ENCODE measurements at regions not wholly inside any gene's neighbourhood (a gene's known extent, or its start where the extent isn't known, plus 50 kb on each side); places are given as distances from the start of the nearest gene placed in this dataset.

DNA sequence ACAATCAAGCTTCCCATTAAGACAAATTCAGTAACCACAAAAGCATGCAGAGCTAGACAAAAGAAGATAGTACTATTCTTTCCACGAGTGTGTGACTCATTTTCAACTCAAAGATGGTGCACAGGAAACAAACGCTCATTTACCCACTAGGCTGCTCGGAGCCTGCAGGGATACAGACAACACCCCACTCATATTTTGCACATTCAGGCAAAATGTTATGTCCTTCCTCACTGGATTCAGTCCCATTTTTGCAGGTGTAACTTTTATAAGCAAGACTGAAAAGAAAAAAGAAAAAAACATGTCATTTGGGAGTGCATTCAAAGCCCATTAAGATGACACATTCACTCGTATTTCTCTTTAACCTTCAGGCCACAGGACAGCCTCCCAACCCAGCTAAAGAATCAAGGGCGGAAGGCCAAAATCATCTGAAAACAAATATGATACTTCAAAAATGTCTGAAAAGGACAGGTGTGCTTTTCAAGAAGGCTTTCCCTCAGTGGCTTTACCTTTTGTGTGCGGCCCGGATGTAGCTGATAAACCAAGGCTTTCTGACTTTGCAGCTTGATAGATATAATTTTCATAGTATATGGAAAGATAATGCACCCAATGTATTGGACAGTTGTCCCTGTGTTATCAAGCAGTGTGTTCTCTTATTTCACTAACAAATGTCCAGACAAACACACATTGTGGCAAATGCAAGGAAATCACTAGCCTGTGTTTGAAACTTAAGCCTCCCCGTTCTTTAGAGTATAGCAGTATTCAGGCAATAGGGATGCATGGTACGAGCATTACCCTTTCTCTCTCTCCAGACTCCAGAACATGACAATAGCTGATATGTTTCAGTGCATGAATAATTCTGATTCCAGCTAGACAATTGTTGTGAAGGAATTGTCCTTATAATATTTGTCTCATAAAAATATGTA is 147.8 kb upstream of the KRR1 start (continued):
- TF ChIP-seq, protein P1, sequence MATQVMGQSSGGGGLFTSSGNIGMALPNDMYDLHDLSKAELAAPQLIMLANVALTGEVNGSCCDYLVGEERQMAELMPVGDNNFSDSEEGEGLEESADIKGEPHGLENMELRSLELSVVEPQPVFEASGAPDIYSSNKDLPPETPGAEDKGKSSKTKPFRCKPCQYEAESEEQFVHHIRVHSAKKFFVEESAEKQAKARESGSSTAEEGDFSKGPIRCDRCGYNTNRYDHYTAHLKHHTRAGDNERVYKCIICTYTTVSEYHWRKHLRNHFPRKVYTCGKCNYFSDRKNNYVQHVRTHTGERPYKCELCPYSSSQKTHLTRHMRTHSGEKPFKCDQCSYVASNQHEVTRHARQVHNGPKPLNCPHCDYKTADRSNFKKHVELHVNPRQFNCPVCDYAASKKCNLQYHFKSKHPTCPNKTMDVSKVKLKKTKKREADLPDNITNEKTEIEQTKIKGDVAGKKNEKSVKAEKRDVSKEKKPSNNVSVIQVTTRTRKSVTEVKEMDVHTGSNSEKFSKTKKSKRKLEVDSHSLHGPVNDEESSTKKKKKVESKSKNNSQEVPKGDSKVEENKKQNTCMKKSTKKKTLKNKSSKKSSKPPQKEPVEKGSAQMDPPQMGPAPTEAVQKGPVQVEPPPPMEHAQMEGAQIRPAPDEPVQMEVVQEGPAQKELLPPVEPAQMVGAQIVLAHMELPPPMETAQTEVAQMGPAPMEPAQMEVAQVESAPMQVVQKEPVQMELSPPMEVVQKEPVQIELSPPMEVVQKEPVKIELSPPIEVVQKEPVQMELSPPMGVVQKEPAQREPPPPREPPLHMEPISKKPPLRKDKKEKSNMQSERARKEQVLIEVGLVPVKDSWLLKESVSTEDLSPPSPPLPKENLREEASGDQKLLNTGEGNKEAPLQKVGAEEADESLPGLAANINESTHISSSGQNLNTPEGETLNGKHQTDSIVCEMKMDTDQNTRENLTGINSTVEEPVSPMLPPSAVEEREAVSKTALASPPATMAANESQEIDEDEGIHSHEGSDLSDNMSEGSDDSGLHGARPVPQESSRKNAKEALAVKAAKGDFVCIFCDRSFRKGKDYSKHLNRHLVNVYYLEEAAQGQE (IDR thresholded peaks at IDR 0.05): no peak
- TF ChIP-seq FOXA2 (IDR thresholded peaks at IDR 0.05) (no peak), FOXA1 (IDR thresholded peaks at IDR 0.05) (no peak), SP1 (IDR thresholded peaks at IDR 0.05) (no peak), RAD21 (IDR thresholded peaks at IDR 0.05) (no peak)
- TF ChIP-seq, protein P2, sequence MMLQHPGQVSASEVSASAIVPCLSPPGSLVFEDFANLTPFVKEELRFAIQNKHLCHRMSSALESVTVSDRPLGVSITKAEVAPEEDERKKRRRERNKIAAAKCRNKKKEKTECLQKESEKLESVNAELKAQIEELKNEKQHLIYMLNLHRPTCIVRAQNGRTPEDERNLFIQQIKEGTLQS (IDR thresholded peaks at IDR 0.05): no peak

DNA sequence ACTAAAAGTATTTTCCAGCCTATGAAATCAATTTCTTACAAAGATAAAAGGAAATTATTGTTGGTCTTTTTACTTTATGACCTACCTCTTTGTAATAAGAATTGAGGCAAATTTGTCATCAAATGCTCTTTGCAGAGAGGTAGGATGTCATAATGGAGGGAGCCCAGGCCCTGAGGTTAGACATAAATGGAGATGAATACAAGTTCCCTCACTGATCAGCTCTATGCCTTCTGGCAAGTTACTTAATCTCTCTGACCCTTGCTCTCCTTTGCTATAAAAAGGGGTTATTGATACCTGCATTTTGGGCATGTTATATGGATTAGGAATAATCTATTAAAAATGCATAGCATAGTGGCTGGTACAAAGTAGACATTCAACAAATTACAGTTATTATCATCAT is 146.9 kb upstream of the KRR1 start:
- Histone ChIP-seq H3K4me3 (ENCODE audit: low read depth in 1 of 3, low read length in 3 of 3) (no peak overlapping the region), H3K9ac (ENCODE audit: low read depth in 1 of 2, low read length in 2 of 2) (no peak overlapping the region), H3K27ac (ENCODE audit: low read depth in 1 of 2, low read length in 2 of 2) (no peak overlapping the region), H3K9me3 (ENCODE audit: control insufficient read depth in 4 of 4, low read length in 3 of 4) (no peaks in the 10 kb centered on the region), H3K36me3 (ENCODE audit: control insufficient read depth in 4 of 4, insufficient read depth in 3 of 4, low read depth in 1 of 4, low read length in 3 of 4) (no peaks in the 10 kb centered on the region), H3K27me3 (ENCODE audit: control insufficient read depth in 4 of 4, insufficient read depth in 4 of 4, low read length in 3 of 4) (no peaks in the 10 kb centered on the region), H3K4me1 (ENCODE audit: control insufficient read depth in 4 of 4, insufficient read depth in 4 of 4, low read length in 3 of 4) (no peaks in the 10 kb centered on the region)
- DNase-seq (ENCODE audit: low spot score): no peak
- TF ChIP-seq, protein P1 (IDR thresholded peaks at IDR 0.05): no peak
- TF ChIP-seq EGR1 (IDR thresholded peaks at IDR 0.05; ENCODE audit: low read depth in 2 of 2): no peak
- TF ChIP-seq, protein P3, sequence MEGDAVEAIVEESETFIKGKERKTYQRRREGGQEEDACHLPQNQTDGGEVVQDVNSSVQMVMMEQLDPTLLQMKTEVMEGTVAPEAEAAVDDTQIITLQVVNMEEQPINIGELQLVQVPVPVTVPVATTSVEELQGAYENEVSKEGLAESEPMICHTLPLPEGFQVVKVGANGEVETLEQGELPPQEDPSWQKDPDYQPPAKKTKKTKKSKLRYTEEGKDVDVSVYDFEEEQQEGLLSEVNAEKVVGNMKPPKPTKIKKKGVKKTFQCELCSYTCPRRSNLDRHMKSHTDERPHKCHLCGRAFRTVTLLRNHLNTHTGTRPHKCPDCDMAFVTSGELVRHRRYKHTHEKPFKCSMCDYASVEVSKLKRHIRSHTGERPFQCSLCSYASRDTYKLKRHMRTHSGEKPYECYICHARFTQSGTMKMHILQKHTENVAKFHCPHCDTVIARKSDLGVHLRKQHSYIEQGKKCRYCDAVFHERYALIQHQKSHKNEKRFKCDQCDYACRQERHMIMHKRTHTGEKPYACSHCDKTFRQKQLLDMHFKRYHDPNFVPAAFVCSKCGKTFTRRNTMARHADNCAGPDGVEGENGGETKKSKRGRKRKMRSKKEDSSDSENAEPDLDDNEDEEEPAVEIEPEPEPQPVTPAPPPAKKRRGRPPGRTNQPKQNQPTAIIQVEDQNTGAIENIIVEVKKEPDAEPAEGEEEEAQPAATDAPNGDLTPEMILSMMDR (IDR thresholded peaks at IDR 0.05; ENCODE audit: low read depth, low read length, missing input control): no peak
- TF ChIP-seq RXRA (IDR thresholded peaks at IDR 0.05): no peak
- TF ChIP-seq, protein P2 (IDR thresholded peaks at IDR 0.05): no peak
- TF ChIP-seq TAF1 (conservative IDR thresholded peaks at IDR 0.05): no peak
- no peak for TF ChIP-seq HNF4G (IDR thresholded peaks at IDR 0.05)
- TF ChIP-seq HNF4A (conservative IDR thresholded peaks at IDR 0.05): no peak
- TF ChIP-seq NR2F2 (IDR thresholded peaks at IDR 0.05): no peak
- no peak for TF ChIP-seq JUND (IDR thresholded peaks at IDR 0.05)

Measured in liver (tissue), 7 donors.